Kasumi-1 (cell line): ENCODE measurements at regions not wholly inside any gene's neighbourhood (a gene's known extent, or its start where the extent isn't known, plus 50 kb on each side); places are given as distances from the start of the nearest gene placed in this dataset.
"Not testable (repeated sequence)": the region's sequence is repeated elsewhere in the genome, so short reads cannot be mapped to it uniquely, and the experiment has no call there.

Experiments used
- DNase-seq, 2 experiments: peaks; one replicate each; lab custom pipeline; 2025; lab: John Stamatoyannopoulos, UW

DNA sequence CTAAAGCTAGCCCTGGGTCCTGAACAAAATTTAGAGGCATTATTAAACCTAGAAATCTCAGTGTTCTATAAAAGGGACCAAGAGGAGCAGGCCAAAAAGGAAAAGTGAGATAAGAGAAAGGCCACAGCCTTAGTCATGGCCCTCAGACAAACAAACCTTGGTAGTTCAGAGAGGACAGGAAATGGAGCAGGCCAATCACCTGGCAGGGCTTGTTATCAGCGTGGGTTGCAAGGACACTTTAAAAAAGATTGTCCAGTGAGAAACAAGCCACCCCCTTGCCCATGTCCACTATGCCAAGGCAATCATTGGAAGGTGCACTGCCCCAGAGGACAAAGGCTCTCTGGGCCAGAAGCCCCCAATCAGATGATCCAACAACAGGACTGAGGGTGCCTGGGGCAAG is 213.3 kb upstream of the CXADR start:
- not testable (repeated sequence) for DNase-seq

DNA sequence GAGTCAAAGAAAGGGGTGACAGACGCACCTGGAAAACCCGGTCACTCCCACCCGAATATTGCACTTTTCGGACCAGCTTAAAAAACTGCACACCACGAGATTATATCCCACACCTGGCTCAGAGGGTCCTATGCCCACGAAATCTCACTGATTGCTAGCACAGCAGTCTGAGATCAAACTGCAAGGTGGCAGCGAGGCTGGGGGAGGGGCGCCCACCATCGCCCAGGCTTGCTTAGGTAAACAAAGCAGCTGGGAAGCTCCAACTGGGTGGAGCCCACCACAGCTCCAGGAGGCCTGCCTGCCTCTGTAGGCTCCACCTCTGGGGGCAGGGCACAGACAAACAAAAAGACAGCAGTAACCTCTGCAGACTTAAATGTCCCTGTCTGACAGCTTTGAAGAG is 185.1 kb upstream of the CXADR start:
- not testable (repeated sequence) for DNase-seq

- DNase-seq = no peak
Measured at GRCh38 chr21:17334484-17334883, 178.4 kb upstream of the CXADR start.

DNA sequence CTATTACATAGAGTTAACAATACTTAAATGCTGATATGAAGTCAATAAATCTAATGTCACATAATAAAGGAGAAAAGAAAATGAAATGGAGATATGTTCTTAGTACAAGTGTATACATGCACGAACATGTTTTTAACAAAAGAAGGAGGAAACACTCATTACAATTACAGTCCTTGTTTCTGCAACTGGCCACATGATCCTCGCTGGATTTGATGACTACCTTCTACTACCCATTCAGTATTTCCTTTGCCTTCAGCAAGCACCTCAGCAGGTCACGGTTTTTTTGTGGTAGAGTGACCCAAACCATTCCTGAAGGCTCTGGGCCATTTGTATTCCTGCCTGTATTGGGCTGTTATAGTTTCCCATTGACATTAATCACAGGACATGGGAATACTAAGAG is 172.8 kb upstream of the CXADR start:
- DNase-seq = no peak

DNA sequence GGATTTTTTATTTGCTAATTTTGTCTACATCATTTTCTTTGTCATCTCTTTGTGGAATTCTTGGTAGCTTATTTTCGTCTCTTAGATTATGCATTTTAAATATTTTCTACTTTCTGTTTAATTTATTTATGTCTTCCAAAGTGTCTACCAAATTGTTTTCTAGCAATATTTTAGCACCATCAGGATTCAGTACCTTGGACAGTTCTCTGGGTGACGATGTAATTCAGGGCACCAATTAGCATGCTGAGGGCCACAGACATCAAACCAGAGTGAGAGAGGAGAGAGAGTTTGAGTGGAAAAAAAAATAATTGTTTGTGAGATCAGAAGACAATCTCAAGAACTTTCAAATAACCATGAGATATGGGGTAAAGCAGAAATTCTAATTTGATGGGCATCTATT is 169.8 kb upstream of the CXADR start:
- peak; percentile 49 to 59 for DNase-seq

GRCh38 chr21:17348357-17348756 is 164.5 kb upstream of the CXADR start:
- DNase-seq = no peak

- no peak for DNase-seq
Measured at GRCh38 chr21:17348849-17349248, 164.0 kb upstream of the CXADR start.

DNA sequence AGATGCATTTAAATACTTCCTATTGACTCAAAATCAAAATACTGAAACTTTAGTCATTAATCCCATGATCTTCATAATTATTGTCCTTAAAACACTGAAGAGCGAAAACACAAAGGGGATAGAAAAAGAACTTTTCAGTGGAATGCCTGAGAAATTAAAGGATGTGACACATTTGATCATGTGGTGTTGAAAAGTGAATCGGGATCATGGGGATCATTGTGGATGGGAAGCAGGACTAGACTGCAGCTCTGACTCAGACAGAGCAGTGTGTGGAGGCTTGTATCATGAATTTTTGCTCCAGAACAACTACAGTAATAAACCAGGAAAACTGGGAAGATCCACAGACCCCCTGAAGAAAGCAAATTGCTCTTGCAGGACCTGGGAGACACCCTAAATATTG is 161.1 kb upstream of the CXADR start:
- no peak for DNase-seq

DNA sequence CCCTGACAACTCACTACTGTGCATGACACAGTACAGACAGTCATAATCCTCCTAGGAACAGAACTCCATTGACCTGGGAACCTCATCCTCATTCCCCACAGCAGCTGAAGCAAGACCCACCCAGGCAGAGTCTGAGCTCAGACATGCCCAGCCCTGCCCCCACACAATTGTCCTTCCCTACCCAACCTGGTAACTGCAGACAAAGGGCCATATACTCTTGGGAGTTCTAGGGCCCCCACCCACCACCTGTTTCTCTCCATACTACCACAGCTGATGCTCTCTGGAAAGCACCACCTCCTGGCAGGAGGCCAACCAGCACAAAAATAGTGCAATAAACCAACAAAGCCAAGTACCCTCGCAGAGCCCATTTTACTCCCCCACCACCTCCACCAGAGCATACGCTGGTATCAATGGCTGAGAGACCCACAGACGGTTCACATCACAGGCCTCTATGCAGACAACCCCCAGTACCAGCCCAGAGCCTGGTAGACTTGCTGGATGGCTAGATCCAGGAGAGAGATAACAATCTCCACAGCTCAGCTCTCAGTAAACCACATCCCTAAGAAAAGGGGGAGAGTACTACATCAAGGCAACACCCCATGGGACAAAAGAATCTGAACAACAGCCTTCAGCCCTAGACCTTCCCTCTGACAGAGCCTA is 159.7 kb upstream of the CXADR start:
- DNase-seq = no peak

GRCh38 chr21:17359781-17360180 is 153.1 kb upstream of the CXADR start:
- no peak for DNase-seq

- no peak for DNase-seq
Measured at GRCh38 chr21:17368748-17369363, 144.0 kb upstream of the CXADR start.

DNA sequence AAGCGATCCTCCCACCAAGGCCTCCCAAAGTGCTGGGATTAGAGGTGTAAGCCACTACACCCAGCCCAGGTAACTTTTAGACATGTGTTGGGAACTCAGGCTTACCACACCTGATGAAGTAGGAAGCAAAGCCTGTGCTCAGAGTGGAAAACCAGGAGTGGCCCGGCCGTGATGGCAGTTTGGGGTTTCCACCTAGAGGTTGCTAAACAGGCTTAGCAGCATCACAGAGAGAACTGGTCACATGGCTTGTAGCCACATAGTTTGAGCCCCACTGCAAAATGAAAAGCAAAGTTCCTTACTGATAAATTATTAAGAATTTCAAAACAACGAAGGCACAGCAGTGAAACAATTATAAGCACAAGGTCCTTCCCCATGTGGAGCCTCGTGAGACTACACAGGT is 142.6 kb upstream of the CXADR start:
- no peak for DNase-seq

DNA sequence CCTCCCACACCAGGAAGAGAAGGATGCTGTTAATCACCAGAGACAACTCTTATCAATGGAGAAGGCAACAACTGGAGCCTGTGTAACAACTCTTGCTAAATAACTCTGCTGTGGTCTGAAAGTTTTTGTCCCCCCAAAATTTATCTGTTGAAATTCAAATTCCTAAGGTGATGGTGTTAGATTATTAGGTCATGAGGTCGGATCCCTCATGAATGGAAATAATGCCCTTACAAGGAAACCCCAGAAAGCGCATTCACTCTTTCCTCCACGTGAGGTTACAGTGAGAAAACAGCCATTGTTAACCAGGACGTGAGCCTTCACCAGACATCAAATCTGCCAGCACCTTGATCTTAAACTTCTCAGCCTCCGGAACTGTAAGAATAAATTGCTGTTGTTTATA is 141.9 kb upstream of the CXADR start:
- DNase-seq = no peak

DNA sequence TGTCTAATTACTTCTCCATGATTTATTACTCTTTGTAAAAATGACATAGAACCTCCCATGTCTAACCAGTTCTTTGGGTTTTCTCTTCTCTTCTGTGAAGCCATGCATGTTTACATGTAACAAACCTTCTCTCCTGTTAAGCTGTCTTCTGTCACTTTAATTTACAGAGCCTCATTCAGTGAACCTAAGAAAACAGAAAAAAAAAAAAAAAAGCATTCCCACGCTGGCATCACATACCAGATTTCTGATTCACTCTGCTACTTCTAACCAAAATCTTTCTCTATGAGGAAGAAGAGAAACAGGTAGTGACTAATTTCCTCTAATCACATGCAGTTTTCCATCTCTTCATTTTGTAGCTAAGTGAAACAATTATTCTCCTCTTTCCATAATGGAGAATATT is 141.4 kb upstream of the CXADR start:
- DNase-seq = no peak

DNA sequence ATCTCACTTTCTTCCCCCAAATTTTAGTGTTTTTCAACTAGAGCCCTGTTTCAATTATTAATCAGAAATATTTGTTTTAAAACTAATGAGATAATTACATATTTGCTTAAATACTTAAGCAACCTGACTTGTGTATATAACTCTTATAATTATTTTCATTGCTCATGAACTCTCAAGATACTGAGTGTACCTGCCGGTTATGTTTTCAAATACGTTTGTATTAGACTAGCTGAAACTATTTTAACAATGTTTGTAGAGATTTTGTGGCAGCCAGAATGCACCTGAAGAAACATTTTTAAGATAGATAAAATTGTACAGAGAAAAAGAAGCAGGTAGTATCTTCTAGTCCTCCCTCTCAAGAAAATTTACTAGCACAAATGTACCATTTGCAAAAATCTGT is 140.6 kb upstream of the CXADR start:
- DNase-seq = no peak

DNA sequence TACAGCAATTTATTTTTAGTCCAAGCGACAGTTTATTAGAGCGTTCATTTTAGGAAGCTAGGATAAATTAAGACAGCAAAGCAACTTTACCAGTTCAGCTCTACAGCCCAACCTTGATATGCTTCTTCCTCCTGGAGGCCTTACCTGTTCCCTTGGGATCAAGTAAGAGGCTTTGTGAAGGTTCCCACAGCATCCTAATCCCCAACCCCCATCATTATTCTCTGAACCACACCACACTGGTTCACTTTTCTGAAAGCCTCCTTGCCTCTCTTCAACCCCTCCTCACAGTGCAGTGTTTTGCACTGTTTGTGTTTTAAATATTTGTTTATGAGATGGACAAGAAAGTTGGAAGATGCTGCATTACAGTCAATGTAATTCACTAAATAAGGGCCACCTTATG is 126.3 kb upstream of the CXADR start:
- DNase-seq = no peak

GRCh38 chr21:17387030-17387617 is 125.7 kb upstream of the CXADR start:
- DNase-seq = peak; percentile 67 to 85

- DNase-seq = peak; percentile 13 to 16
Measured at GRCh38 chr21:17388226-17388625, 124.6 kb upstream of the CXADR start.

GRCh38 chr21:17389311-17389710 is 123.5 kb upstream of the CXADR start:
- no peak for DNase-seq

GRCh38 chr21:17390569-17390968 is 122.3 kb upstream of the CXADR start:
- no peak for DNase-seq

DNA sequence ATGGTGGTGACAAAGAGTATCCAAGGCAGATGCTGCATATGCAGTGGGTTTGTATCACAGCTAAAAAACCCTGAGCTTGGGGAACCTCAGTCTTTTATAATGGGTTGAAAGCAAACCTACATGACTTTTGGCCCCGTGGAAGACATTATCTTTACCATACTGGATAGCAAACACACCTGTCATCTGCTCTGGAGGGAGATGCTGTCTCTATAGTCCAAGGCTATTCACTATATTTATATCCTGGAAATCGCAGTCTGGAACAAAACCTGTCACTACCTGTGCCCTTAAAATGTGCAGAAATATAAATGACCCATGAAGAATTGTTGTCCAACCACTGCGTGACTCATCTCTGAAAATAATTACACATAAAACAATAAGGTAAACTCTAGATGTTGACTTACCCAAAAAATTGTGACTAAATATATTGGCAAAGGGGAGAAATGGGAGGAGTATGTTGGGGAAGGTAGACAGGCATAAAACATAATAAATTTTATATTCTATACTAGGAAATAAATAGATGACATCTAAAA is 121.0 kb upstream of the CXADR start:
- no peak for DNase-seq

GRCh38 chr21:17393413-17393812 is 119.4 kb upstream of the CXADR start:
- no peak for DNase-seq

DNA sequence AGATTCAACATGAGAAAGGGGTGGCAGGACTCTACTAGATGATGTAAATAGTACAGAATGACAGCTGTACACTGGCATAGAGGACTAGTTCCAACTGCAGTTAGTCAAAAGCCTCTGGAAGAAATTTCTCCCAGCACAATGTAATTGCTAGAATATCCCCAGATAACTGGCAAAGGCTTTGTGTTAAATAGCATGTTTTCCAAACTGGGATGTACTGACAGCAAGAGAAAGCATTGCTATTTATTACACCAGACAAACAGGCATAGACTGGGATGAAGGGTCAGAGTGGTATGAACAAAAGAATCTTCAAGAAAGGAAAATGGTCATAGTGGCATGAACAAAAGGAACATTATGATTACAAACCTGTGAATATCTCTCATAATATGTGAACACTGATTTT is 115.9 kb upstream of the CXADR start:
- no peak for DNase-seq

- DNase-seq = no peak
Measured at GRCh38 chr21:17397703-17398102, 115.1 kb upstream of the CXADR start.
